GM23338 (cell line): ENCODE measurements at regions not wholly inside any gene's neighbourhood (a gene's known extent, or its start where the extent isn't known, plus 50 kb on each side); places are given as distances from the start of the nearest gene placed in this dataset.

Experiments used
- ATAC-seq: fragments of 200-7000 bp; cut with Tn5 transposase; 3 replicates; pipeline ENCODE4 v1.9.1; 2020
- DNase-seq: peaks from one replicate; pipeline ENCODE4 v3.0.0-alpha.2; 2015; ENCODE audit warnings: low spot score
- H2AFZ ChIP-seq: fragments of 200-600 bp; sonication (generic); 2 replicates; pipeline ENCODE4 v1.8.0; 2016; ENCODE audit warnings: antibody characterized with exemption, mild to moderate bottlenecking, moderate library complexity
- H3F3A ChIP-seq: fragments of 200-600 bp; sonication (generic); replicated peaks from 2 replicates; pipeline ENCODE4 v1.8.0; 2017; ENCODE audit warnings: antibody characterized with exemption, mixed run types, low read depth
- H3K27ac ChIP-seq: fragments of 200-600 bp; sonication (generic); 2 replicates; pipeline ENCODE4 v1.6.1; 2016; ENCODE audit warnings: low read depth
- H3K27me3 ChIP-seq: fragments of 200-600 bp; sonication (generic); 2 replicates; pipeline ENCODE4 v1.8.0; 2016; ENCODE audit warnings: mild to moderate bottlenecking, mixed run types, moderate library complexity; ENCODE audit not compliant: insufficient read depth
- H3K36me3 ChIP-seq: fragments of 200-600 bp; sonication (generic); 2 replicates; pipeline ENCODE4 v1.8.0; 2016; ENCODE audit warnings: mild to moderate bottlenecking; ENCODE audit not compliant: insufficient read depth
- H3K4me1 ChIP-seq: fragments of 200-600 bp; sonication (generic); 2 replicates; pipeline ENCODE4 v1.8.0; 2016; ENCODE audit warnings: mild to moderate bottlenecking, moderate library complexity; ENCODE audit not compliant: insufficient read depth
- H3K4me2 ChIP-seq: fragments of 200-600 bp; sonication (generic); 2 replicates; pipeline ENCODE4 v1.7.1; 2017; ENCODE audit warnings: mixed run types
- H3K4me3 ChIP-seq: fragments of 200-600 bp; sonication (generic); 2 replicates; pipeline ENCODE4 v1.6.1; 2016; ENCODE audit warnings: mixed run types
- H3K79me2 ChIP-seq: fragments of 200-600 bp; sonication (generic); replicated peaks from 2 replicates; pipeline ENCODE4 v1.8.0; 2017; ENCODE audit warnings: mild to moderate bottlenecking; ENCODE audit not compliant: insufficient read depth
- H3K9me2 ChIP-seq: fragments of 200-600 bp; sonication (generic); 2 replicates; pipeline ENCODE4 v1.8.0; 2017; ENCODE audit not compliant: insufficient read depth
- H4K20me1 ChIP-seq: fragments of 200-600 bp; sonication (generic); replicated peaks from 2 replicates; pipeline ENCODE4 v1.8.0; 2017; ENCODE audit warnings: mild to moderate bottlenecking; ENCODE audit not compliant: insufficient read depth
- H3K27ac Mint-ChIP-seq: 2 replicates; pipeline ENCODE4 v1.8.0; 2020; ENCODE audit warnings: inconsistent platforms, mild to moderate bottlenecking, moderate library complexity, mixed read lengths
- H3K27me3 Mint-ChIP-seq: 3 replicates; pipeline ENCODE4 v1.8.0; 2022; ENCODE audit warnings: low read depth, mild to moderate bottlenecking, moderate library complexity, mixed read lengths, inconsistent platforms; ENCODE audit not compliant: insufficient read depth, poor library complexity
- H3K36me3 Mint-ChIP-seq: 3 replicates; pipeline ENCODE4 v1.8.0; 2021; ENCODE audit warnings: low read depth, mild to moderate bottlenecking, inconsistent platforms, moderate library complexity, mixed read lengths
- H3K4me1 Mint-ChIP-seq: 3 replicates; pipeline ENCODE4 v1.8.0; 2020; ENCODE audit warnings: mild to moderate bottlenecking, inconsistent platforms, mixed read lengths
- H3K4me3 Mint-ChIP-seq: 3 replicates; pipeline ENCODE4 v1.8.0; 2021; ENCODE audit warnings: moderate library complexity, mild to moderate bottlenecking, inconsistent platforms, mixed read lengths
- H3K9me3 Mint-ChIP-seq: 3 replicates; pipeline ENCODE4 v1.8.0; 2020; ENCODE audit warnings: moderate library complexity, mild to moderate bottlenecking, inconsistent platforms, mixed read lengths
- CREB1 ChIP-seq: fragments of 250-450 bp; sonication (Bioruptor Pico); IDR thresholded peaks from 2 replicates; pipeline ENCODE4 v1.5.0; 2020; ENCODE audit warnings: low read depth, mild to moderate bottlenecking, moderate library complexity
- CTCF ChIP-seq, 2 experiments: fragments of 200-600 bp in 1 of 2; sonication (generic) in 1 of 2; conservative IDR thresholded peaks; 2 replicates each; pipeline versions ENCODE4 v1.5.1 to v1.6.1; 2016 to 2017; ENCODE audit warnings: antibody characterized with exemption in 2 of 2, low read depth in 2 of 2, mild to moderate bottlenecking in 2 of 2, moderate library complexity in 1 of 2
- EZH2 ChIP-seq: fragments of 200-600 bp; sonication (generic); IDR thresholded peaks from one replicate; pipeline ENCODE4 v1.8.0; 2017; ENCODE audit warnings: antibody characterized with exemption, mild to moderate bottlenecking, low read depth; ENCODE audit not compliant: unreplicated experiment
- EZH2phosphoT487 ChIP-seq: fragments of 200-600 bp; sonication (generic); IDR thresholded peaks from one replicate; pipeline ENCODE4 v1.8.1; 2018; ENCODE audit warnings: antibody characterized with exemption; ENCODE audit not compliant: unreplicated experiment
- JUNB ChIP-seq: IDR thresholded peaks from one replicate; pipeline ENCODE4 v1.6.1; 2016; ENCODE audit warnings: antibody characterized with exemption; ENCODE audit not compliant: unreplicated experiment
- NANOG ChIP-seq: IDR thresholded peaks from 2 replicates; pipeline ENCODE4 v1.6.1; 2016; ENCODE audit warnings: antibody characterized with exemption, borderline replicate concordance
- POLR2AphosphoS5 ChIP-seq: IDR thresholded peaks from 2 replicates; pipeline ENCODE4 v1.6.1; 2016; ENCODE audit warnings: antibody characterized with exemption, low read depth
- STAT1 ChIP-seq: IDR thresholded peaks from one replicate; pipeline ENCODE4 v1.6.1; 2016; ENCODE audit warnings: antibody characterized with exemption; ENCODE audit not compliant: unreplicated experiment
- ZNF114 ChIP-seq: fragments of 250-450 bp; sonication (Bioruptor Pico); IDR thresholded peaks from 2 replicates; pipeline ENCODE4 v1.5.0; 2020; ENCODE audit warnings: mild to moderate bottlenecking, moderate library complexity
- ZNF331 ChIP-seq: fragments of 250-450 bp; sonication (Bioruptor Pico); IDR thresholded peaks from 2 replicates; pipeline ENCODE4 v1.5.0; 2020; ENCODE audit warnings: low read depth, mild to moderate bottlenecking, moderate library complexity
- ZNF462 ChIP-seq: fragments of 250-450 bp; sonication (Bioruptor Pico); IDR thresholded peaks from 2 replicates; pipeline ENCODE4 v1.5.0; 2020; ENCODE audit warnings: mild to moderate bottlenecking, moderate library complexity
- TF ChIP-seq, protein P1 (sequence below): IDR thresholded peaks from 2 replicates; pipeline ENCODE4 v1.6.1; 2016; ENCODE audit warnings: antibody characterized with exemption
- TF ChIP-seq, protein P2 (sequence below): IDR thresholded peaks from one replicate; pipeline ENCODE4 v1.6.1; 2018; ENCODE audit warnings: antibody characterized with exemption; ENCODE audit not compliant: unreplicated experiment

DNA sequence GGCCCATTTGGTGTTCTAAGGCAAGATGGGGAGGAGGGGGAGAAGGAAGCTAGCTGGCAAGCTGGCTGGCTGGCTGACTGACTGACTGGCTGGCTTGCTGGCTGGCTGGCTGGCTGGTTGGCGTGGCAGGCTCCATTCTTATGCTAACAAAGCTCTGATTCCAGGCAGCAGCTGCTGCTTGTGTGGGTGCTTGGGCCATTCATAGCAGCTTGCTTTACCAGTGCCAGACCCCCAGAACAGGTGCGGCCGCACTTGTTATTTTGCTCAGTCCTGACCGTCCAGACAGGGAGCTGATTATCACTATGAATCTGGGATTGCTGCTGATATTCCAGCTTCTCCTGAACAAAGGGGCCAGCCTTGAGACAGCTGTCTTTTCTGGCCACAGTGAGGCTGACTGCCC lies 131.2 kb upstream of the PAK3 start:
- ATAC-seq (peak; percentile 97), DNase-seq (peak; percentile 73)
- Mint-ChIP-seq H3K4me1 (peaks cover 30% of the 10 kb centered on the region), H3K9me3 (no peaks in the 10 kb centered on the region), H3K4me3 (no peak overlapping the region), H3K27ac (peak overlapping the region; percentile 42; the same call in 1 of the 2 replicates), H3K36me3 (no peaks in the 10 kb centered on the region; the same call in 2 of the 3 replicates), H3K27me3 (peaks cover 2% of the 10 kb centered on the region)
- peak overlapping the region; percentile 87 for H3K27ac ChIP-seq
- TF ChIP-seq STAT1 (no peak), NANOG (no peak), ZNF114 (no peak), EZH2 (no peak), ZNF462 (CRISPR knock-in tag) (no peak), ZNF331 (CRISPR knock-in tag) (no peak), EZH2phosphoT487 (no peak), CTCF (conservative IDR thresholded peaks at IDR 0.05; ENCODE audit: low read depth in 2 of 2) (no peak), CREB1 (CRISPR knock-in tag) (no peak), JUNB (no peak), POLR2AphosphoS5 (no peak)
- TF ChIP-seq, protein P1, sequence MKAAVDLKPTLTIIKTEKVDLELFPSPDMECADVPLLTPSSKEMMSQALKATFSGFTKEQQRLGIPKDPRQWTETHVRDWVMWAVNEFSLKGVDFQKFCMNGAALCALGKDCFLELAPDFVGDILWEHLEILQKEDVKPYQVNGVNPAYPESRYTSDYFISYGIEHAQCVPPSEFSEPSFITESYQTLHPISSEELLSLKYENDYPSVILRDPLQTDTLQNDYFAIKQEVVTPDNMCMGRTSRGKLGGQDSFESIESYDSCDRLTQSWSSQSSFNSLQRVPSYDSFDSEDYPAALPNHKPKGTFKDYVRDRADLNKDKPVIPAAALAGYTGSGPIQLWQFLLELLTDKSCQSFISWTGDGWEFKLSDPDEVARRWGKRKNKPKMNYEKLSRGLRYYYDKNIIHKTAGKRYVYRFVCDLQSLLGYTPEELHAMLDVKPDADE: no peak
- TF ChIP-seq, protein P2, sequence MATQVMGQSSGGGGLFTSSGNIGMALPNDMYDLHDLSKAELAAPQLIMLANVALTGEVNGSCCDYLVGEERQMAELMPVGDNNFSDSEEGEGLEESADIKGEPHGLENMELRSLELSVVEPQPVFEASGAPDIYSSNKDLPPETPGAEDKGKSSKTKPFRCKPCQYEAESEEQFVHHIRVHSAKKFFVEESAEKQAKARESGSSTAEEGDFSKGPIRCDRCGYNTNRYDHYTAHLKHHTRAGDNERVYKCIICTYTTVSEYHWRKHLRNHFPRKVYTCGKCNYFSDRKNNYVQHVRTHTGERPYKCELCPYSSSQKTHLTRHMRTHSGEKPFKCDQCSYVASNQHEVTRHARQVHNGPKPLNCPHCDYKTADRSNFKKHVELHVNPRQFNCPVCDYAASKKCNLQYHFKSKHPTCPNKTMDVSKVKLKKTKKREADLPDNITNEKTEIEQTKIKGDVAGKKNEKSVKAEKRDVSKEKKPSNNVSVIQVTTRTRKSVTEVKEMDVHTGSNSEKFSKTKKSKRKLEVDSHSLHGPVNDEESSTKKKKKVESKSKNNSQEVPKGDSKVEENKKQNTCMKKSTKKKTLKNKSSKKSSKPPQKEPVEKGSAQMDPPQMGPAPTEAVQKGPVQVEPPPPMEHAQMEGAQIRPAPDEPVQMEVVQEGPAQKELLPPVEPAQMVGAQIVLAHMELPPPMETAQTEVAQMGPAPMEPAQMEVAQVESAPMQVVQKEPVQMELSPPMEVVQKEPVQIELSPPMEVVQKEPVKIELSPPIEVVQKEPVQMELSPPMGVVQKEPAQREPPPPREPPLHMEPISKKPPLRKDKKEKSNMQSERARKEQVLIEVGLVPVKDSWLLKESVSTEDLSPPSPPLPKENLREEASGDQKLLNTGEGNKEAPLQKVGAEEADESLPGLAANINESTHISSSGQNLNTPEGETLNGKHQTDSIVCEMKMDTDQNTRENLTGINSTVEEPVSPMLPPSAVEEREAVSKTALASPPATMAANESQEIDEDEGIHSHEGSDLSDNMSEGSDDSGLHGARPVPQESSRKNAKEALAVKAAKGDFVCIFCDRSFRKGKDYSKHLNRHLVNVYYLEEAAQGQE: no peak
- no peaks in the 10 kb centered on the region for H3K27me3 ChIP-seq
- H3K4me2 ChIP-seq: peak overlapping the region; percentile 57; the same call in 1 of the 2 replicates
- H3K9me2 ChIP-seq: no peaks in the 10 kb centered on the region
- no peaks in the 10 kb centered on the region for H3K79me2 ChIP-seq
- no peaks in the 10 kb centered on the region for H3F3A ChIP-seq
- peaks cover 19% of the 10 kb centered on the region; the same call in 1 of the 2 replicates for H3K4me1 ChIP-seq
- H3K4me3 ChIP-seq: 0 out of 2 replicates have a peak overlapping the region, but pooled peaks have one; percentile 23
- H3K36me3 ChIP-seq: no peaks in the 10 kb centered on the region
- H4K20me1 ChIP-seq: no peaks in the 10 kb centered on the region
- no peak overlapping the region for H2AFZ ChIP-seq
